OCI-LY3 (cell line): ENCODE measurements at regions not wholly inside any gene's neighbourhood (a gene's known extent, or its start where the extent isn't known, plus 50 kb on each side); places are given as distances from the start of the nearest gene placed in this dataset.

ENCODE experiments used
- CTCF ChIP-seq: fragments of 200-600, 300-600 bp; sonication (generic); IDR thresholded peaks from 2 replicates; pipeline ENCODE4 v1.5.1; 2014; ENCODE audit warnings: antibody characterized with exemption, low read length, low read depth
- EZH2phosphoT487 ChIP-seq: fragments of 200-600 bp; shearing (Covaris generic); IDR thresholded peaks from 2 replicates; pipeline ENCODE4 v1.6.1; 2018; ENCODE audit warnings: antibody characterized with exemption, mixed run types, low read depth

GRCh38 chr2:239688122-239688681 is 287.4 kb upstream of the HDAC4 start:
- TF ChIP-seq EZH2phosphoT487 (no peak), CTCF (no peak)
